AML-193 (cell line): ENCODE measurements at regions not wholly inside any gene's neighbourhood (a gene's known extent, or its start where the extent isn't known, plus 50 kb on each side); places are given as distances from the start of the nearest gene placed in this dataset.
"Not testable (repeated sequence)": the region's sequence is repeated elsewhere in the genome, so short reads cannot be mapped to it uniquely, and the experiment has no call there.

Experiments
- DNase-seq, 2 experiments: peaks; one replicate each; lab custom pipeline; 2025; lab: John Stamatoyannopoulos, UW

DNA sequence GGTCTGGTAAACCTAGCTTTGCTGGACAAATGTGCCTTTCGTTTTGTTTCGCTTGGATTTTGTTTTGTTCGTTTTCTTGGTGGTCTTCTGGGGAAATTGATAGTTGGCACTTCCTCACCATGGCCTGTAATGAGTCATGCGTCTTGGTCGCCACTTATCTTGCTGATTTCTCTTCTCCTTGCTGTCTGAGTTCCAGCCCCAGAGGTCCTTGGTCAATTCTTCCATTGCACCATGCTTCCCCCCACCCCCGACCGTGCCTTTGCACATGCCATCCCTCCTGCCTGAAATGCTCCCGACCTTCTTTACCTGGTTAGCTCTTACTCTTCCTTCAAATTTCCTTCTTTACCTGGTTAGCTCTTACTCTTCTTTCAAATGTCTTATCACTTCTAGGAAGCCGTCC is 168.7 kb upstream of the MSX2 start:
- no peak for DNase-seq

GRCh38 chr5:174556756-174557155 is 167.6 kb upstream of the MSX2 start:
- DNase-seq: no peak

- no peak for DNase-seq
Observed at GRCh38 chr5:174558190-174558589, 166.2 kb upstream of the MSX2 start.

GRCh38 chr5:174559141-174559540 is 165.2 kb upstream of the MSX2 start:
- no peak for DNase-seq

DNA sequence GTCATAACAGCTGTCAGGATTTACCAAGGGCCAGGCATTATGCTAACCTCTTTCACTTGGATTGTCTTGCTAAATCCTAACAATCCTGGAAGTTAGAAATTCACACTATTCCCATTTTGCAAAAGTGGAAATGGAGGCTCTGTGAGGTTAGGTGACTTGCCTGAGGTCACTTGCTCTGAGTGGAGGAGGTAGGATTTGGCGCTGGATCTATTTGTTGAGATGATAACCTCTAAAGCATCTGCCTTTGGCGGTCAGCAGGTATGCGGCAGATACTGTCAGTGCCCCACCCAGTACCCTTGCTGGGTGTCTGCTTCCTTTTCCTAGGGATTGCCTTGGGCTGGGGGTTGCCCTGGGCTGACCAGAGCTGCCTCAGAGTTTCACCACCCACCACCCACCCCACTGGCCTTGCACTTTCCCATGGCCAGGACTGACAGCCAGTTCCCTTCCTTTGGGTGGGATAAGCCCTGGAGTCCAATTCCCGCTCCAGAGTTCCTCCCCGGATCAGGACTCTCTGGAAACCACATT is 164.8 kb upstream of the MSX2 start:
- no peak for DNase-seq

GRCh38 chr5:174560861-174561260 is 163.5 kb upstream of the MSX2 start:
- no peak for DNase-seq

DNA sequence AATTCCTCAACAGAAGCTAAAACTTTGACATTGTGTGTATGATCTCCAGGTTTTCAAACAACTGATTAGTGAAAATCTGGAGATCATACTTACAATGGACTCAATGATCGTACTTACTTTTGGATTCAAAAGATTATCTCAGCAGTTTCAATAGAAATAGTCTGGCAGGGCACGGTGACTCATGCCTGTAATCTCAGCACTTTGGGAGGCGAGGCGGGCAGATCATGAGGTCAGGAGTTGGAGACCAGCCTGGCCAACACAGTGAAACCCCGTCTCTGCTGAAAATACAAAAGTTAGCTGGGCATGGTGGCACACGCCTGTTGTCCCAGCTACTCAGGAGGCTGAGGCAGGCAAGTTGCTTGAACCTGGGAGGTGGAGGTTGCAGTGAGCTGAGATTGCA is 161.3 kb upstream of the MSX2 start:
- not testable (repeated sequence) for DNase-seq

DNA sequence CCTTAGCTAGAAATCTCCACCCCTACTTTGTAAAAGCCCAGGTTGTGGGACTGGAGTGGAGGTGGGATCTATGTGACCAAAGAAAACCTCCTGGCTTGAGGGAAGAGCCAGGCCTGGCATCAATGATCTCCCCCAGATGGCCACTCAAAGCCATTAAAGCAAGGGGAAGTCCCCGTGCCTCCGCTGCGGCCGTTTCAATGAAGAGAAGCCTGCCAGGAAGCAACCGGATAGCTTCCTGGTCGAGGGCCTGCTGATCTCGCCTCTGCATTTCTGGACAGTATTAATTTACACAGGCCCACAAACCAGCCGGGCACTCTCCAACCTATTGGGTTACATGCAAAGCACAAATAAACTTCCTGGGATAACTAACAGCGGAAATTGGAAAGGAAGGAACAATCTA is 160.5 kb upstream of the MSX2 start:
- no peak for DNase-seq

DNA sequence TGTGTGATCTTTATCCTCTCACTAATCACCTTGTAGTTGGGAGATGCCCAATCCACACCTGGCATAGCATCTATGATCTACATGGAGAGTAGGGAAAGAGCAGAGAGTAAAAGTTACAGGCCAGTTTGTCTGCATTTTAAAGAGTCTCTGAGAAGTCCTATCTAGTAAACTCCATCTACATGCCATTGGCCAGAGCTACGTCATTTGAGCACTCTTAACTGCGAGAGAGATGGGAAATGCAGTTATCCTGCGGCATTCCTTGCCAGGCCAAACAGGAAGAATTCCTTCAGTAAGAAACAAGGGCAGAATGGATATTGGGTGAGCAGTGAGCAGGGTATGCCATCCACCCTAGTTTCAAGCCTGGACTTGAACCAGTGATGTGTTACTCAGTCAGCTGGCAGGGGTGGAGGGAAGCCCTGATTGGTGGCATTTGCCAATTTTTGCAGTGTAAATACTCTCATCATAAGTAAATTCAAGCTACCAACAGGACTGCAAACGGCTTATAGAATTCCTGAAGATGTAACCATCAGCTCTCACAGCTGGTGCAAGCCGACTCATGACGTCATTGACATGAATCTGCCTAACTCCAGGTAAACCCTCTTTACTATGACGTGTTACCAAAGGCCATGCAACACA is 156.8 kb upstream of the MSX2 start:
- no peak for DNase-seq

DNA sequence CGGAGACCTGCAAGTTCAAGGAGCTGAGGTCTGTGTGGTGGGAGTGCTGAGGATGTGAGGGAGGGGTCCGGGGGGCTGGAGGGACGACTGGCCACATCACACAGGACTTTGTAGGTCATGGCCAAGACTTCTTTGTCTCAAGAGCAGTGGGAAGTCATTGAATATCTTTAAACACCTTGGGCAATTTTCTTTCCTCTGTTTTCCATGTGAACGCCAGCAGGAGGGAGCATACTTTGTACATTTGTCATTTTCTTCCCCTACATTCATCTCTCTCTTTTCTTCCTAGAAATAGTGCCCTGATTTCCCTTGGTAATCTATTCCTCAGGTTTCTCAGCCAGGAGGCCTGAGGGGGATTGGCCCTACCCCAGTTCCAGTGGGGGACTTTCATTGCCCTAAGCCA is 153.7 kb upstream of the MSX2 start:
- no peak for DNase-seq

GRCh38 chr5:174571662-174572397 is 152.6 kb upstream of the MSX2 start:
- DNase-seq: no peak

DNA sequence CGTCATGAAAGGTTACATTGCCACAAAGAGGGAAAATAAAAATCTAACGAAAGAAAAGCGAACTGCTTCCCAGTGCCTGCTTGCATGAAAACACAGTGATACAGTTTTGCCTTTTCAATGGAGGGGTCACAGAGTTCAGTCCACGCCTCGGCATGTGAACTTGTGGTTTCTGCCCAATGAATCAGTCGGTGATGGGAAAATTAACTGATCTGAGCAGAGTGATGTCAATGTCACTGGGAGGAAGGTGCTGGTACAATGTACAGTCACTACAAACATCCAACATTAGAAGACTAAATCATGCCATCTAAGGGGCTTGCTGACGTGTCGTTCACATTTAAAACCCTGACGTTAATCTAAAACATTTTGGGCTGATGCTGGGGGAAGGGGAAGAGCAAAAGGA is 151.8 kb upstream of the MSX2 start:
- DNase-seq: no peak

- DNase-seq: no peak
Observed at GRCh38 chr5:174573221-174573994, 151.0 kb upstream of the MSX2 start.

DNA sequence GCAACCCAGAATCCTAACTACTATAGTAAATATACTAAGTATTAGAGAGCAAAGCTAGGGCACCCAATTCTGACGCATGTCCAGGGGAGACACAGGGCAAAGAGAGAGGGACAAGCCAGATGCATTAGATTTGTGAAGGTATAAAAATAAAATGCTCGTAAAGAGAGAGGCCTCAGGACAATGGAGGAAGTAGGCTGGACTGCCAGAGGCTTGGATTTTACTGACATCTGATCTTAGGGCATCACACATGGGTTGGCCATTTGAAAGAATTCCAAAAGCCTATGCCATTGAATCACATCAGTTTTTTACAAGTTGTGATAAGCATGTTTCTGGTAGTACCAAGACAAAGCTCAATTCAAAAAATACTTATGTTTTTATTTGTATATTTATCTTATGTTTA is 149.3 kb upstream of the MSX2 start:
- no peak for DNase-seq

DNA sequence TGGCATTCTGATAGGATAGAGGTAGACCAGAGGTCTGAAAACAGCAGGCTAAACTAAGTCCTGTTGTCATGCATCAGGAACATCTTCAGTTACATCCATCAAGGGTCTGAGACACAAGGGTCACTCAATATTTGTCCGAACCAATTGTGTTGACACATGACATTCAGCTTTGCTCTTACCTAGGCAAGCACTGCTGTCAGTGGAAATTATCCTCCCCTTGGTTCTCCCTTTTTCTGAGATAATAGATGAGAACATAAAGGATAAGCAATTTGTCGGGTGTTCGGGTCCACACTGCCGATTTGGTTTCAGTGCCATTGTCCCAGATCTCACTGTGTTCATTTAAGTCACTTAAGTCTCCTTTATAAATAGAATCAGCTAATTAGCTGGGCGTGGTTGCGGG is 148.3 kb upstream of the MSX2 start:
- no peak for DNase-seq

DNA sequence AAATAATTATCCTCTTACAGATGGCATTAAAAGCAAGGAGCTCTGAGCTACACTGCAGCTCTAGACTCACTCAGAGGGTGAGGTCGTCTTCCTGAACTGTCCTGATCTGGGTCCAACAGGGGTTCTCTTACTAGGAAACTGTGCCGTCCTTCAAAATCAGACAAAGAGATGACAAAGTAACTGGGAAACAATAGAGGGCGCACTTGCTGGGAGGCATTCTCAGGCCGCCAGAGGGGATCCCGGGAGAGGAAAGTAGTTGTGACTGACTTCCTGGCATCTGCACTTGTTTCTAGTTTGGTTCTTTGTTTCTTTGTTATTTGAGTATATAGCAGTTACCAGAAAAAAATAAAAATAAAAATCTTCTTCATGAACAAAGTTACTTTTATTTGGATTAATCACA is 142.9 kb upstream of the MSX2 start:
- DNase-seq: no peak

- no peak for DNase-seq
Observed at GRCh38 chr5:174581894-174582293, 142.5 kb upstream of the MSX2 start.

DNA sequence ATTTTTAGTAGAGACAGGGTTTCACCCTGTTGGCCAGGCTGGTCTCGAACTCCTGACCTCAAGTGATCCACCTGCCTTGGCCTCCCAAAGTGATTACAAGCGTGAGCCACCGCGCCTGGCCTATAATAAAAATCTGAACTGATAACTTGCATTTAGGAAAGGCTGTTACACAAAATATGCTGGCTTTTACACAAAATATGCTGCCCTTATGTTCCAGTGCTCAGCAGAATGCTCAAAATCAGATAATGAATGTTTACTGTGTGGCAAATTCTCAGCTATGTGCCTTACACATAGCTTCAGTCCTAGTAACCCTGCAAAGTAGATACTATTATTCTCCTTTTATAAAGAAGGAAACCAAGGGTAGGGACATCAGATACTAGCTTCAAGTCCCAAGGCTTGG is 141.3 kb upstream of the MSX2 start:
- no peak for DNase-seq

GRCh38 chr5:174585472-174585871 is 138.9 kb upstream of the MSX2 start:
- DNase-seq: no peak

DNA sequence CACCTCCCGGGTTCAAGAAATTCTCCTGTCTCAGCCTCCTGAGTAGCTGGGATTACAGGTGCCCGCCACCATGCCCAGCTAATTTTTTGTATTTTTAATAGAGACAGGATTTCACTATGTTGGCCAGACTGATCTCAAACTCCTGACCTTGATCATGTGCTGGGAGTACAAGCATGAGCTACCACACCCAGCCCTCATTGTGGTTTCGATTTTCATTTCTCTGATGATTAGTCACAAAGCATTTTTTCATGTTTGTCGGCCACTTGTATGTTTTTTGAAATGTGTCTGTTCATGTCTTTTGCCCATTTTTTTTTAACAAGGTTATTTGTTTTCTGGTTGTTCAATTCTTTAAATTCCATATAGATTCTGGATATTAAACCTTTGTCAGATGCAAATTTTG is 138.2 kb upstream of the MSX2 start:
- DNase-seq: not testable (repeated sequence)

GRCh38 chr5:174589011-174589410 is 135.4 kb upstream of the MSX2 start:
- DNase-seq: no peak

GRCh38 chr5:174589599-174589998 is 134.8 kb upstream of the MSX2 start:
- no peak for DNase-seq

- no peak for DNase-seq
Observed at GRCh38 chr5:174590820-174591219, 133.6 kb upstream of the MSX2 start.
